ENCODE measurements at regions not wholly inside any gene's neighbourhood (a gene's known extent, or its start where the extent isn't known, plus 50 kb on each side); places are given as distances from the start of the nearest gene placed in this dataset.

- Histone ChIP-seq H3K9ac (ENCODE audit: low read length) (no peak overlapping the region), H3K9me3 (ENCODE audit: control insufficient read depth in 1 of 2, insufficient read depth in 1 of 2, low read depth in 1 of 2, low read length in 2 of 2) (peaks cover 0 to 4% of the 10 kb centered on the region in 2 experiments; a peak in 1 of 4 replicates), H3K4me2 (ENCODE audit: low read length) (no peak overlapping the region), H3K4me1 (ENCODE audit: control insufficient read depth in 1 of 2, insufficient read depth in 2 of 2, low read length in 2 of 2) (no peaks in the 10 kb centered on the region), H3K27ac (ENCODE audit: low read depth, low read length) (no peak overlapping the region), H3K27me3 (ENCODE audit: insufficient read depth, low read length) (no peaks in the 10 kb centered on the region), H3K79me2 (ENCODE audit: insufficient read depth, low read length) (no peaks in the 10 kb centered on the region), H4K20me1 (ENCODE audit: insufficient read depth) (no peaks in the 10 kb centered on the region), H3K9me2 (ENCODE audit: insufficient read depth) (no peaks in the 10 kb centered on the region), H3K4me3 (replicated peaks in 1 of 2; ENCODE audit: low read depth in 1 of 2, low read length in 2 of 2) (no peak overlapping the region), H3K36me3 (ENCODE audit: control insufficient read depth in 1 of 2, insufficient read depth in 2 of 2, low read length in 2 of 2) (no peaks in the 10 kb centered on the region), H2AFZ (ENCODE audit: low read depth, low read length, poor library complexity, severe bottlenecking) (no peak overlapping the region)
- POLR2A ChIA-PET: no interaction called here
- RAD21 ChIA-PET (ENCODE audit: low non-redundant PET in 1 of 2, low total read pairs in 2 of 2, uncharacterized antibody in 2 of 2, unreplicated experiment in 2 of 2): no interaction called here
- no TSS peak for BruUV-seq (replicated peaks)
- TF ChIP-seq SIN3A (IDR thresholded peaks at IDR 0.05; ENCODE audit: low read depth) (no peak), EZH2 (IDR thresholded peaks at IDR 0.05) (no peak), ATF3 (IDR thresholded peaks at IDR 0.05) (no peak), POLR2A (IDR thresholded peaks at IDR 0.05; ENCODE audit: borderline replicate concordance, extremely low read depth, insufficient read depth, insufficient read length) (no peak), FOSL1 (IDR thresholded peaks at IDR 0.05; ENCODE audit: low read depth) (no peak), ZNF274 (IDR thresholded peaks at IDR 0.05; ENCODE audit: low read depth, low read length) (no peak), POLR2AphosphoS5 (IDR thresholded peaks at IDR 0.05; ENCODE audit: low read depth, low read length) (no peak), EZH2phosphoT487 (IDR thresholded peaks at IDR 0.05; ENCODE audit: borderline replicate concordance) (no peak), SRF (IDR thresholded peaks at IDR 0.05; ENCODE audit: low read depth) (no peak), REST (IDR thresholded peaks at IDR 0.05; ENCODE audit: low read depth) (no peak), YY1 (IDR thresholded peaks at IDR 0.05; ENCODE audit: extremely low read depth, insufficient replicate concordance, low read depth, low read length) (no peak), CEBPB (IDR thresholded peaks at IDR 0.05; ENCODE audit: low read depth) (no peak), TCF7L2 (IDR thresholded peaks at IDR 0.05; ENCODE audit: borderline replicate concordance, extremely low read depth, insufficient read depth, insufficient read length) (no peak), CBX3 (IDR thresholded peaks at IDR 0.05; ENCODE audit: low read depth) (no peak), EGR1 (IDR thresholded peaks at IDR 0.05; ENCODE audit: low read depth) (no peak), JUND (IDR thresholded peaks at IDR 0.05) (no peak)
- DNase-seq (ENCODE audit: low read depth, low spot score): no peak
- ATAC-seq: no peak
- CTCF ChIA-PET: no interaction called here
- intact Hi-C loops (cut with micrococcal nuclease): no loop called here
These were observed 215.0 kb upstream of the ZFHX3 start for GRCh38 chr16:73262931-73263330.
